Activated CD4-positive, alpha-beta T cell treated with anti-CD3 and anti-CD28 coated beads, Interleukin-2, Interleukin-6, amounts not matched to agents 100 ng/mL and 50 ng/mL, durations not matched to agents 16 hours and 8 hours (primary cell): ENCODE measurements at regions not wholly inside any gene's neighbourhood (a gene's known extent, or its start where the extent isn't known, plus 50 kb on each side); places are given as distances from the start of the nearest gene placed in this dataset.

Experiments used
- DNase-seq: peaks from one replicate; pipeline ENCODE4 v3.0.0-alpha.2; 2020

- DNase-seq: no peak
These were observed 137.4 kb upstream of the ALKAL2 start for GRCh38 chr2:425243-425642.

- DNase-seq: no peak
These were observed 136.6 kb upstream of the ALKAL2 start for GRCh38 chr2:424306-425171.

- no peak for DNase-seq
These were observed 135.6 kb upstream of the ALKAL2 start for GRCh38 chr2:423479-423878.

- no peak for DNase-seq
These were observed 135.0 kb upstream of the ALKAL2 start for GRCh38 chr2:422676-423435.

DNA sequence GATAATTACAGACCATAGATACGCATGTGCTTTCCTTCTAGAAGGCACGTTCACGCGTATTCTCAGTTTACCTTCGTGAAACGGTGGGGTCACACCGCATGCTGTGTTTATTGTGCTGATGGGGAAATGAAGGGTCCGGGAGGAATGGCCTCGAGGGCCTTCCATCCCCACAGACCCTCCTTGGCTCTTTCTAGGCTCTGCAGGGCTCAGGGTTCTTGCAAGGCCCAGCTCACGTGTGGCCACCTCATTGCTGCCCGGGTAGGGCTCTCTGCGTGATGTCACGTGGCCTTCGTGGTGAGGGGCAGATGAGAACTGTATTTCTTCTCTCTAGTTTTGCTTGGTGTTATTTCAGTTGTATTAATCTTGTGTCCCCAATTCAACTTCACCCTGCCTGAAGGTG is 133.5 kb upstream of the ALKAL2 start:
- no peak for DNase-seq

GRCh38 chr2:419687-420317 is 131.9 kb upstream of the ALKAL2 start:
- no peak for DNase-seq

GRCh38 chr2:417662-418061 is 129.8 kb upstream of the ALKAL2 start:
- no peak for DNase-seq

DNA sequence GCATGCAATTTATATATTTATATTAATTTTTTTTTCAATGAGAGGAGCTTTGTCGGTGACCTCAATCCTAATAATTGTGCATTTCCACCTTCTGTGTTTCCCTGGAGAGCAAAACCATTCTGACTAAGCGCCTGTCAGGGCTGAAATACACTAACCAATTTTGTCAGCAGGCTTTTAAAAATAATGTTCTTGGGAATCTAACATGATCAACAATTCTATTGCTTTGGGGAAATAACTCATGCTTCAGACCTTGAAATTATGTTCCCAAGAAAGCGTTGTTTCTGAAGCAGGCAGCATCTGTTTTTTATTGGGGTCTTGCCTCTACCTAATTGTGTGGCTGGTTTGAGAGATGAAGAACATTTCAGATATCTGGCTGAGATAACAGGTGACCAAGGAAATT is 129.1 kb upstream of the ALKAL2 start:
- no peak for DNase-seq

GRCh38 chr2:415986-416610 is 128.2 kb upstream of the ALKAL2 start:
- DNase-seq: no peak

DNA sequence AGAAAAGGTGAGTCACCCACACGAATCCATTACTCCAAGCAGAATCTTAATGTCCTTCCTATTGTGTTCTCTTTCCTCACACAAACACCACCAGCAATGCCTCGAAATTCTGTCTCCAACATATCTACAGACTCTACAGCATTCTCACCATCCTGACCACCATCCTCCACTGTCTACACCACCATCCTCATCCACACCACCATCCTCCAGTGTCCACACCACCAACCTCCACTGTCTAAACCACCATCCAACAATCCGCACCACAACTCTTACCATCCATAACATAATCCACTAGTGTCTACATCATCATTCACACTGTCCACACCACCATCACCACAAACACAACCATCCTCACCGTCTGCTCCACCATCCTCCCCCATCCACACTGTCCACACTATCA is 121.6 kb upstream of the ALKAL2 start:
- no peak for DNase-seq

- DNase-seq: no peak
These were observed 119.7 kb upstream of the ALKAL2 start for GRCh38 chr2:407630-408029.

DNA sequence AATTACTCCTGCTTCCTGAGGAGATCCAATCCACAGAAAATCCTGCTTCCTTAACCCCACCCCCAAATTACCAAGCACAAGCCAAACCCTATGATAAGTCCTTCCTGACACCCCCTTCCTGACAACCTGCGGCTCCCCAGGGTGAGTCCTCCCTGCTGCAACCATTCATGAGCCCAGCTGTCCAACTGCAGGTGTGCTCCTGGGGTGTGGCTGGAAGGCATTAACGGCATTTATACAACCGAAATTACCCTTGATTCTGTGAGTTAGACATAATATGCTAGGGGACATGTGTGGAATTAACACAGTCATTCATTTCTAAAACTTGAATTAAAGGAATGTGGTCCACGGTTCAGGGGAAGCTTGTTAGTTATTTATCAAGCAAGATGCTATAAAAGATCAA is 119.0 kb upstream of the ALKAL2 start:
- no peak for DNase-seq

- DNase-seq: no peak
These were observed 118.3 kb upstream of the ALKAL2 start for GRCh38 chr2:406231-406630.

- DNase-seq: no peak
These were observed 116.7 kb upstream of the ALKAL2 start for GRCh38 chr2:404581-404980.

DNA sequence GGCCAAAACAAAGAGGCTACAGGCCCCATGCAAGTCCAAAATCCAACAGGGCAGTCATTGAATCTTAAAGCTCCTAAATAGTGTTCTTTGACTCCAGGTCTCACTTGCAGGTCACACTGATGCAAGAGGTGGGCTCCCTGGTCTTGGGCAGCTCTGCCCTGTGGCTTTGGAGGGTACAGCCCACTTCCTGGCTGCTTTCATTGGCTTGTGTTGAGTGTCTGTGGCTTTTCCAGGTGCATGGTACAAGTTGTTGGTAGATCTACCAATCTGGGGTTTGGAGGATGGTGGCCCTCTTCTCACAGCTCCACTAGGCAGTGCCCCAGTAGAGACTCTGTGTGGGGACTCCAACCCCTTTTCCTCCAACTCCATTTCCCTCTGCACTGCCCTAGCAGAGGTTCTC is 115.8 kb upstream of the ALKAL2 start:
- DNase-seq: no peak

- DNase-seq: no peak
These were observed 114.8 kb upstream of the ALKAL2 start for GRCh38 chr2:402721-403120.

- no peak for DNase-seq
These were observed 114.3 kb upstream of the ALKAL2 start for GRCh38 chr2:402206-402605.

DNA sequence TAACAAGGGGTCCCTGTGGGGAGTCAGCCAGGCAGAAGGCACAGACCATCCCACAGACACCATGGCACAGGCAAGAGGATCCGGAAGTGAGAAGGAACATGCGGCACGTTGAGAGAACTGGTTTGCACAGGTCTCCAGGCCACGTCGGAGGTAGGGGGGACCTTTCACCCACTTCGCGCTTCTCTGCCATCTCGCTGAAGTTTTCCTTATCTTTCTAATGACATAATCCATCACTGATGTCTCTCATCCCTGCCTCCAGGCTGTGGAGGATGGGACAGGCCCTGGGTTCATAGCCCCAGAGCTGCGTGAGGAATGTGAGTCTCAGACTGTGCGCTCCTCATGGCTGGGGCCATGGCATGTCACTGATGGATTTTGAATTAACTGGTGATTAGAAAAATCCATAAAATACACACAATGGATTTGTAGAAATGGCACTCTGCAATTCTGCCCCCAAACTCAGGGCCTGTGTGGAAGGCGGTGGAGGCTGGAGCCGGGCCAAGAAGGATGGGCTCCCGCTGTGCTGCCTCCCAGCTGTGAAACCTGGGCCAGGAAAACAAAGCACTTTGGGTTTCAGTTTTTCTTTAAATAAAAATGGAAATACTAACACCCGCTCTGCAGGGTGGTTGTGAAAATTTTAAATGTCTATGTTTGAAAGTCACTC is 113.3 kb upstream of the ALKAL2 start:
- DNase-seq: no peak

DNA sequence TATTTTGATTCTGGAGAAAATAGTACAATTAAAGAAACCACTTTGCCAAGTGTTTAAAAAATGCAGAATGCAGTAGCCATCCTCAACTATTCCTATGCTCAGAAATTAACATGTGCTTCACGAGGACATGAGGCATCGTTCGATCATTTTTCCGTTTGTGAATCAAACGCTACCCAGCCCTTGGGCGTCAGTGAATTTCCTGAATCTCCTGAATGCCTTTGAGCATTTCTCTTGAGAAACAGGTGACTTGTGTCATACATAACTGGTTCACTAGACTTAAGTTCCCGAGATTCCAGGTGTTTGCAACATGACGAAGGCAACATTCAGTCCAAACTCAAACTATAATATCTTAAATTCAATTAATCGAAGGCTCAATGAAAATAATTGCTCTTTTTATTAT is 110.0 kb upstream of the ALKAL2 start:
- no peak for DNase-seq

GRCh38 chr2:397521-397920 is 109.6 kb upstream of the ALKAL2 start:
- no peak for DNase-seq

DNA sequence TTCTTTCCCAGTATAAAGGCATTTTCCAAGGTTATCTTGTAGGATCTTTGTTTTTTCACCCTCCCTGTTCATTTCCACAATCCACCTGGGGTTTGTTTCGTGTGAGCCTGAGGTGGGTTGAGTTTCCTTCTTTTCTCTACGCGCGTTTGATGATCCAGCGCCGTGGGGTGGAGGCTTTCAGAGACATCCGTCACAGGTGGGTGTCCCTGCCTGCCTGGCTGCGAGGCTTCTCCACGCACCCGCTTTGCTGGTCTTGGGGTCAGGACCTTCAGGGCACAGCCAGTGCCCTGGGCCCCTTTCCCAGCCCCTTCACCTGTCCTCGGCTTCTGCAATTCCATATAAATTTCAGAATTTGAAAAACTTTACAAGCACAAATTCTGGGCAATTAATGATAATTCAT is 109.0 kb upstream of the ALKAL2 start:
- no peak for DNase-seq

- DNase-seq: no peak
These were observed 108.0 kb upstream of the ALKAL2 start for GRCh38 chr2:395886-396285.
